ENCODE measurements at regions not wholly inside any gene's neighbourhood (a gene's known extent, or its start where the extent isn't known, plus 50 kb on each side); places are given as distances from the start of the nearest gene placed in this dataset.
A peak's percentile ranks its signal among the peaks of the same experiment; 100 is the strongest.
"Not testable (repeated sequence)": the region's sequence is repeated elsewhere in the genome, so short reads cannot be mapped to it uniquely, and the experiment has no call there.

DNA sequence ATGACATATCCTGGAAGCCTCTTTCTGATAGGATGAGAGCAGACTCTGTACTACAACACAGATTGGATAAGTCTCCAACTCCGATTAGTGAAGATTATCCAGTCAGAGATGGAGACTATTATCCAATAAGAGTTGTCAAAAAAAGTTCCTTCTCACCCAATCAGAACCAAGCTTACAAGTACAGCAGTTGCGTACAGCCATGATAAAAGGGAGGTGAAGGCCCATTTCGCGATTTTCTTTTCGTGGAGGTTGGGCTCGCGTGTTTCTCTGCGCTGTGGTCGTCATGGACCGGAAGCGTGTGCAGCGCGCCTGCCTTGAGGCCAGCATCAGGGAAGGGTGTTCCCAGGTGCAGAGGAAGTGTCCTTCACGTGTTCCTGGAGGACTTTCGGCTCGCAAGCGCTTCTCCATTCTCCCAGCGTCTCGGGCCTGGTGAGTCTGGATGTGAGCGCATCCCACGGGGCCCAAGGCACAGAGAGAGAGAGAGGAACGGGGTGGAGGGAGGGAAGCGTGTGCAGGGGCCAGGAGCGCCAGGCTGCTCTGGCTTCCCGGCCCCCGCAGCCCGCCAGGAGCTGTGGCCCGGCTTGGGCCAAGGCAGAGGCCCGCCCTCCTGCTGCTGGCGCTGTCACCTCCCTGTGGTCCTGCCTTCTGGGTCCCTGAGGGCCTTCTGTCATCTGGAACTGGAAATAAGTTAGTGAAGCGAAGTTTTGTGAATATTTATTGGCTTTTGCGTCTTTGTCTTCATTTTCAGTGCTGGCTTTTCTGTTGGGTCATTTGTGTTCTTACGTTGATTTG, 53.9 kb downstream of the CDRT15L2 start:
- WGBS, result 88% methylated on average over 33 of the region's 33 CpGs
- not testable (repeated sequence) for H3K27me3 ChIP-seq (ENCODE audit: control insufficient read depth, insufficient read depth); ATAC-seq

DNA sequence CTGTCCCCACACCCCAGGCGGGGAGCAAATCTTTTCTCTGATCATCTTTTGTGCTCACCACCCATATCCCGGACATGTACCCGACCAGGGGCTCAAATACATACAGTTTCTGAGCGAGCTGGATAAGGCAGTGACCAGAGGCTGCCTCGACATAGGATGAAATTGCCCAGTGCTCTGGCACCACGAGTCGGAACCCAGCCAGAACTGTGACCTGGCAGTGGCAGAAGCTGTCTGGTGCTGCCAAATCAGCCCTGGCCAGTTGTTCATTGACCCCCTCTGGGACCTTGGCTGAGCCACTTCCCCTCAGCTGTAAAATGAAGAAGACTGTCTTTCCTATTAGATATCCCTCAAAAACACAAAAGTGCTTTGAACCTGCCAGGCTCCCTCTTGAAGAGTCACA, 60.6 kb downstream of the CDRT15L2 start:
- DNase-seq; H3K27me3 ChIP-seq (ENCODE audit: control insufficient read depth, insufficient read depth); H3K4me3 ChIP-seq (ENCODE audit: low read length); H3K9me3 ChIP-seq (ENCODE audit: control insufficient read depth, low read length); ATAC-seq; intact Hi-C loops (cut with DNase I); H3K4me1 ChIP-seq (ENCODE audit: control insufficient read depth, insufficient read depth, low read length); H3K27ac ChIP-seq (ENCODE audit: low read length): not testable (repeated sequence)
- 70% methylated on average over 7 of the region's 7 CpGs for WGBS

More for the DNA sequence above, 53.9 kb downstream of the CDRT15L2 start:
- DNase-seq; H3K4me3 ChIP-seq (ENCODE audit: low read length); intact Hi-C loops (cut with DNase I); H3K4me1 ChIP-seq (ENCODE audit: control insufficient read depth, insufficient read depth, low read length); H3K9me3 ChIP-seq (ENCODE audit: control insufficient read depth, low read length); H3K27ac ChIP-seq (ENCODE audit: low read length): not testable (repeated sequence)

DNA sequence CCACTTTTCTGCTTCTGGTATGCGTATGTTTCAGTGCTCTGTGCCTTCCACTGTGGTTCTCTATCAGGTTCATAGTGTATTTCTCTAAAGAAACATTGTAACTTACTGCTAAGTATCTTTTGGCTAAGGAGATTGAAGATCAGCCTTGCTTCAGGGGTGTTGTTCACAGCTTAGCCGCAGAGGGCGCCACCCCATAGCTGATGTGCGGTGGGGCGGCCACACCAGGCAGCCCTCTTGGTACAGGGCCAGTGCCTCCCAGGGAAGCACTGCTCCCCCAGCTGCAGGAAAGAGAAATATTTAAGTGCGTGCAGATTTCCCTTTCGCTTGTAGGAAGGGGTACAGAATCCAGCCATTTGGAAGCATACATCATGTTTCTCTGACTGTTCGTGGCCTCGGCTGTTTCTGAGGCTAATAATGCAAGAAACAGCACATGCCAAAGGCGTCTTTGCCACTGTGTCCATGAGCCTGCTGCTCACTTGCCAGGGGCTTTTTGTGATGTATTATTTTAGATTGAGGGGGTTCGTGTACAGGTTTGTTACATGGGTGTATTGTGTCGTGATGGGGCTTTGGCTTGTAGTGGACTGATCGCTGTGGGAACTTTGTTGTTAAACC, 67.2 kb downstream of the CDRT15L2 start:
- DNase-seq, result peak in 2 of 3 donors; percentile 54 to 58

DNA sequence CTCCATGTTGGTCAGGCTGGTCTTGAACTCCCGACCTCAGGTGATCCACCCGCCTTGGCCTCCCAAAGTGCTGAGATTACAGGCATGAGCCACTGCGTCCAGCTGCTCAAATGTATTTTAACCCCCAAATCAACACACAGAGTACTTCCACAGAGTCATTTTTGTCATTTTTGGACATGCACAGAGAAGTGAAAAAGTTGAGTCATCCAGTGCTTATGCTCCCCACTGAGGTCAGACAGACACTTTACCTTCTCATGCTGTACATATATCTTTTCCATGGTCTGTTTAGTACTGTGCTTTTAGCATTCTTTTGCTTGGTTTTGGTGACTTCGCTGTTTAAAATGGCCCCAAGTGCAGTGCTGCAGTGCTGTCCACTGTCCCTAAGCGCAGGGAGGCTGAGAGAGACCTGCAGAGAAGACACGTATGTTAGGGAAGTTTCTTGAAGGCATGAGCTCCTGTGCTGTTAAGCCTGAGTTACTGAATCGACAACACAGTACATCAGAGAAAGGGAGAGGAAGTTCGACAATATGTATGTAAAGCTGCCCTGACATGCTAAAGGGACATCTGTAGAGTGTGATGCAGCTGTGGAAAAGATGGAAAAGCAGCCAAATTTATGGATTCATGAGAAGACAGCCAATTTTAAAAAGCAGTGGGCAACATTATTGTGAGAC, 69.7 kb downstream of the CDRT15L2 start:
- DNase-seq; H3K27me3 ChIP-seq (ENCODE audit: control insufficient read depth, insufficient read depth); H3K27ac ChIP-seq (ENCODE audit: low read length); ATAC-seq; intact Hi-C loops (cut with DNase I); H3K4me3 ChIP-seq (ENCODE audit: low read length); H3K4me1 ChIP-seq (ENCODE audit: control insufficient read depth, insufficient read depth, low read length); H3K9me3 ChIP-seq (ENCODE audit: control insufficient read depth, low read length): not testable (repeated sequence)
- WGBS, result 70% methylated on average over 8 of the region's 8 CpGs

More for the DNA sequence above, 67.2 kb downstream of the CDRT15L2 start:
- H3K27me3 ChIP-seq (ENCODE audit: control insufficient read depth, insufficient read depth); H3K4me3 ChIP-seq (ENCODE audit: low read length); intact Hi-C loops (cut with DNase I); H3K9me3 ChIP-seq (ENCODE audit: control insufficient read depth, low read length); H3K27ac ChIP-seq (ENCODE audit: low read length); H3K4me1 ChIP-seq (ENCODE audit: control insufficient read depth, insufficient read depth, low read length): not testable (repeated sequence)
- ATAC-seq, result peak; percentile 71 to 77
- 37% methylated on average over 13 of the region's 13 CpGs for WGBS

DNA sequence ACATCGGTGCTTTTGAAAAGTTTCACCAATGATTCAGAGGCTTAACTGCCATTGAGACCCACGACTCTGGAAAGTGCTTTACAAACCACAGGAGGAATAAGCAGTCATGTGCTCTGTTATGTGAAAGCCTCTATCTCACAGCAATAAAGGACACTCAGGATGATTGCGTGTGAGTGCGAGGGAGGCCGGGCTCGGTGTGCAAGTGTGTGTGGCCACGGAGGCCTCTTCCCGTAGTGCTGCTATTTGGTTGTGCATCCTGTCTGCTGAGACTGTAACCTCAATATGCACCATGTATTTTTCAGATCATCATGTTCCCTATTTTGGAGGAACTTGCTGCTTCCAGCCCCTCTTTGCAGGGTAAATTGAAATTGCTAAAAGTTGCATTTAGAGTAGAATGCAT, 71.5 kb downstream of the CDRT15L2 start:
- ATAC-seq; H3K27ac ChIP-seq (ENCODE audit: low read length); DNase-seq; H3K9me3 ChIP-seq (ENCODE audit: control insufficient read depth, low read length); intact Hi-C loops (cut with DNase I); H3K4me1 ChIP-seq (ENCODE audit: control insufficient read depth, insufficient read depth, low read length); H3K4me3 ChIP-seq (ENCODE audit: low read length); H3K27me3 ChIP-seq (ENCODE audit: control insufficient read depth, insufficient read depth): not testable (repeated sequence)
- 78% methylated on average over 8 of the region's 8 CpGs for WGBS

DNA sequence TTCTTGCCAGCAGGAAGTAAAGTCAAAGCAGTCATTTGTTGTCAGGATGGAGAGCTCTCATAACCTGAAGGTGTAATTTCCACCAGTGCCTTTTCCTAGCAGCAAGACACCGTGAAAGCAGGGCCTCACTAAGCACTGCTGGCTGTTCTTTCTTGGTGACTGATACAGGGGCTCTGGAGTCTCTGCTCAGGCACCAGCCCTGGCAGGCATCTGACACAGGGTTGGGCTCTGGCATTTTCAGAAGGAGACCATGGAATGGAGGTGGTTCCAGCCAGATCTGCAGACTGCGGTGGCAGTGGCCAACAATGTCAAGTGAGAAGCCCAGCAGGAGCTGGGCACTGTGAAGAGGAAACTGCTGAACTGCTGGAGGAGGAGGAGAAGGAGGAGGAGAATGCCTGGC, 72.2 kb downstream of the CDRT15L2 start:
- peak in 1 of 2 donors; percentile 36 for ATAC-seq
- DNase-seq; H3K4me1 ChIP-seq (ENCODE audit: control insufficient read depth, insufficient read depth, low read length); H3K4me3 ChIP-seq (ENCODE audit: low read length); H3K27me3 ChIP-seq (ENCODE audit: control insufficient read depth, insufficient read depth); H3K9me3 ChIP-seq (ENCODE audit: control insufficient read depth, low read length); H3K27ac ChIP-seq (ENCODE audit: low read length); intact Hi-C loops (cut with DNase I): not testable (repeated sequence)
- 32% methylated on average over 2 of the region's 2 CpGs for WGBS

DNA sequence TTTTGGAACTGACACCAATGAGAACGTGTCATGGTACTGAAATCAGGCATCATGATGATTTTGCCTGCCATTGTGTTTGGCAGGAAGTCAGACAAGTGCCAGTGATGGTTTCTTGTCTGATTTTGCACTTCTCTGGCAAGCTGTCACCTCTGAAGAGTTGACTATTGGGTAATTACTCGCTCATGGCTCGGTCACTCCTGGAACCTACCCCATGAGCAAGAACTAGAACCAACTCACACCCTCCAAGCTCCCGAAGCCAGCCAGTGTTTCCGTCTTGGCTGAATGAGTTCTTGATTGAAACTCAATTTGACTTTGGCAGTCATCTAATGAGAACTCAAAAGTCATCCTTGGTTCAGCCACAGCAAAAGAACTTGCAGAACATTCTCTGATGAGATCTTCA, 73.9 kb downstream of the CDRT15L2 start:
- DNase-seq; H3K27me3 ChIP-seq (ENCODE audit: control insufficient read depth, insufficient read depth); H3K4me3 ChIP-seq (ENCODE audit: low read length); ATAC-seq; H3K4me1 ChIP-seq (ENCODE audit: control insufficient read depth, insufficient read depth, low read length); H3K9me3 ChIP-seq (ENCODE audit: control insufficient read depth, low read length); H3K27ac ChIP-seq (ENCODE audit: low read length); intact Hi-C loops (cut with DNase I): not testable (repeated sequence)
- 87% methylated on average over 5 of the region's 5 CpGs for WGBS

DNA sequence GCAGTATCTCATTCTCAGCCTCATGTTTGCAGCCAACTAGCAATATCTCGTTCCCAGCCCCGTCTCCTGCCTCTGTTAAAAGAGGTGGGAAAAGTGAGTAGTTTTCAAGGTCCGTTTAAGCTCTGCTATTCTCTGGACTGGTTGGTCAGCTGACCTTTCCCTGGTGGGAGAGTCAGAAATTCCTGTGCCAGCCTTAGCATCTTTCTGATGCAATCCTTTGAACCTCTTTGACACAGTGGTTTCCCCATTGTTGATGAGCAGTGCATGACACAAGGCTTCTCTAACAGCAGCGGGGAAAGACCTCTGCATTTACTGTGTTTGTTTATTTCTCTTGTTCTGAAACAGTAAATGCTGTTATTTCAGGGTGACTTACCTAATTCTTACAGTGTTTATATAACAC, 74.6 kb downstream of the CDRT15L2 start:
- H3K4me3 ChIP-seq (ENCODE audit: low read length); H3K27ac ChIP-seq (ENCODE audit: low read length); H3K9me3 ChIP-seq (ENCODE audit: control insufficient read depth, low read length); H3K27me3 ChIP-seq (ENCODE audit: control insufficient read depth, insufficient read depth); H3K4me1 ChIP-seq (ENCODE audit: control insufficient read depth, insufficient read depth, low read length); ATAC-seq; intact Hi-C loops (cut with DNase I); DNase-seq: not testable (repeated sequence)
- 55% methylated on average over 3 of the region's 4 CpGs for WGBS

DNA sequence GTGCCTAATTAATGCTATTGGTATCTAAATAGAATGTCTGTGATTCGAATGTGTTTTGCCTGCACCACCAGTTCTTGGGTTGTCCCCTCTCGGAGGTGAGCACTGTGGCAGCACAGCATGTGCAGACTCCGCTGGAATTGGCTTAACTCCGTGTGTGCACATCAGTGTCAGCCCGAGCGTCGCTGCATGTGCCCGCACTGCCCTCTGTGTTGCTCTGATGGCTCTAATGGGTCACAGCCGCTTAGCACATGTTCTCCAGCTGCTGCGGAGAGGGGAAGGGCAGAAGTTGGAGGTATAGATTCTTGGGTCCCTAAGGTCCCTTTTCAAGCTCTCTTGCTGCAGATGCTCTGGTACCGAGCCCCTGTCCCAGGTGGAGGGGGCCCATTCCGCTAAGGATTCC, 75.1 kb downstream of the CDRT15L2 start:
- intact Hi-C loops (cut with DNase I); DNase-seq; H3K9me3 ChIP-seq (ENCODE audit: control insufficient read depth, low read length); H3K27ac ChIP-seq (ENCODE audit: low read length); ATAC-seq; H3K27me3 ChIP-seq (ENCODE audit: control insufficient read depth, insufficient read depth); H3K4me1 ChIP-seq (ENCODE audit: control insufficient read depth, insufficient read depth, low read length); H3K4me3 ChIP-seq (ENCODE audit: low read length): not testable (repeated sequence)
- WGBS, result 92% methylated on average over 9 of the region's 12 CpGs

DNA sequence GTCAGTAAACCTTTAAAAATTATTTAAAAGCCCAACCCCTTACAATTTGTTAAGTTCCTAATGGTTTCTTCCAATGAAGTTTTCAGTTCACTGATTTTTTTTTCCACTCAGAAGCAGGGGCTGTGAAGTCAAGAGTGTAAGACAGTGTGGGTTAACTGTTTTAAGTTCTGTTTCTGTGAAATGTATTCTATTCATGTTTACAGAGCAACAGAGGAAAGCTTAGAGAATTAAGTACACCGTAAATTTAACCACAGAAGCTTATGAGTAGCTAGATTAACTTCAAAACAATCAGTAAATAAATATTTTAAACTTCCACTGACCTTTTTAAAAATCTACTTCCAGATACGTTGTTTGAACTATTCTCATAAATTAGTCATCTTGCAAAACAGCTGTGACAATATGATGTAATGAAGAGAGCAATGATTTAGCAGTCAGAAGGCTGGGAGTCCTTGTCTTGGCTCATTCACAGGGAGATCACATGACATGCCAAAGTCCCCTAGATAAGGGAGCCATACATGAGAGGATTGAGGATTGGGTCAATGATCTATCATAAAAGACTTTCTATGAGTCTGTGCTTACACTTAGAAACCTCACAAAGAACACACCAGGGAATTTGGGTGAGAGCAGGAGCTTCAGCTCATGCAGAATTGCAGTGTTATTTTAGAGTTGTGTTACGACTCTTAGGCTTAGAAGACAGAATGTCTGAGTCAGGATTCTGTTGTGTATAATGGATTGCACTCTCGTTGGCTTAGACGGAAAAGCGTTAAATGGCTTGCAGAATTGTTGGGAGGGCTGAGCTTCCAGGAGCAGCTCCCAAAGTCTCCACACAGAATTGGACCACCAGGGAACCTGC, 85.8 kb downstream of the CDRT15L2 start:
- peak; percentile 87 for ATAC-seq
- DNase-seq; H3K4me1 ChIP-seq (ENCODE audit: control insufficient read depth, insufficient read depth, low read length); H3K9me3 ChIP-seq (ENCODE audit: control insufficient read depth, low read length); intact Hi-C loops (cut with DNase I); H3K27ac ChIP-seq (ENCODE audit: low read length); H3K4me3 ChIP-seq (ENCODE audit: low read length); H3K27me3 ChIP-seq (ENCODE audit: control insufficient read depth, insufficient read depth): not testable (repeated sequence)
- WGBS, result 36% methylated on average over 3 of the region's 6 CpGs

All from right cardiac atrium (tissue), 5 donors.